OCI-M1 (cell line): ENCODE measurements at regions not wholly inside any gene's neighbourhood (a gene's known extent, or its start where the extent isn't known, plus 50 kb on each side); places are given as distances from the start of the nearest gene placed in this dataset.
A peak's percentile ranks its signal among the peaks of the same experiment; 100 is the strongest.

ENCODE experiments used
- DNase-seq: peaks from one replicate; lab custom pipeline; 2025; lab: John Stamatoyannopoulos, UW

DNA sequence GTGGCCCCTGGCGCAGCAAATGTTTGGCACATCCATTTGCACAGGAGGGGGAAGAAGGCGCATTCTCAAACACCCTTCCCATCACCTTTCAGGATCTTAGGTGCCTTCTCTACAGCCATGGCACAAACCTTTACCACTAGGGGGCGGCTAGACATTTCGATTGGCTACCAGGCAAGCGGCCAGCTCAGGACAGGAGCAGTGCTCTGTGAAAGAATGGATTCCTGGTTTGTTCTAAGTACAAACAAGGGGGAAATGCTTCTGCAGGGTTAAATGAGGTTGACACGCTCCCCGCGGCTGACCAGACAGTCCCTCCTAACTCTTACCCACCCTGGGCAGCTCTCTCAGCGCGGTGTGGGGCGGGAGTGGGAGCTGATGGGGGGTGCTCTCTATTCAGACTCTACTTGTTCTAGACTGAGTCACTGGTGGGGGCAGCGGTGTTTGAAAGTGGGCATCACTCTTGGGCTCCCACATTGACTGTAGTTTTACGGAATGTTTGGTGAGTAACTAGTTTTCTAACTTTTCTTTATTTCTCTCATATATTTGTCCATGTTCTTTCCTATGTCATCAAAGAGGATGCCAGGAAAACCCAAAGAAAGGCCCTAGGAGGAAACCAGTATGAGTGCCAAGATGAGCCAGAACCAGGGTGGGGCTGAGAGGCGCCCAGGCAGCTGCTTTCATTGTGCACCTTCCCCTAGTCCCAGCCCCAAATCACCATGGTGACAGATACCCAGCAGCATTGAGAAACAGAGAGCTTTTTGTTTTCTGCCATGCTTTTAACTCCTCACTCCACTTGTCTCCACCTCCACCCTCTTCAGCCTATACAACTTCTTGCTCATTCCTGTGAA, 61.4 kb upstream of the GPR158 start:
- peak; percentile 85 for DNase-seq

DNA sequence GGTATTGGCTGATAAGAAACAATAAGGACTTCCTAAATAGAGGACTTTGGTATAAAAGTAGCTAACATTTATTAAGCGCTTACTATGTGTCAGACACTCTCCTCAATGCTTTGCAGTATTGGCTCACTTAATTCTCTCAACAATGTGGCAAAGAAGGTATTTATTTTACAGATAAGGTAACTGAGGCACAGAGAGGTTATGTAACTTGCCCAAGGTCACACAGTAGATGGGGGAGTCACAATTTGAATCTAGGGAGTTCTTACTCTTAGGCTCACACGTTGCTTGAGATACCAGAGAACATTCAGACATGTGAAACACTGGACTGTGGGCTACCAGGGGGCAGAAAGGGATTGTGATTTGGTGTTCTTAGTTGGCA, 60.8 kb upstream of the GPR158 start:
- DNase-seq: no peak

DNA sequence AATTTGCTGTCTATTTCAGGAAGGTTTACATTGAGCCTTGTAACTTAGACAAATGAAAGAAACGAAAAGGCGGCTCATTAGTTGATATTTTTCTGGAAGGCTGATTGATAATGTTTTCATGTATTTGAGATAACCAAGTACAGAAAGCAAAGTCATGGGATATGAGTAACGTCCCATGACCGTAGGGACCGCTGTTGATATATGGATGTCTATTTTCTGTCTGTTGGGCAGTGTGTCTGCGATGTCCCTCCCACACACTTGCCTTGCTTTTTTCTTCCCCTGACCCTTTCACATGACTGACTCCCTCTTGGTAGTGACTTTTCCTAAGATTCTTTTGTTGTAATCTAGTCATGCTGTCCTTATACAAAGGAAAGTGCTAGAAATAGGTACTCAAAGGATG, 57.0 kb upstream of the GPR158 start:
- peak; percentile 30 for DNase-seq

DNA sequence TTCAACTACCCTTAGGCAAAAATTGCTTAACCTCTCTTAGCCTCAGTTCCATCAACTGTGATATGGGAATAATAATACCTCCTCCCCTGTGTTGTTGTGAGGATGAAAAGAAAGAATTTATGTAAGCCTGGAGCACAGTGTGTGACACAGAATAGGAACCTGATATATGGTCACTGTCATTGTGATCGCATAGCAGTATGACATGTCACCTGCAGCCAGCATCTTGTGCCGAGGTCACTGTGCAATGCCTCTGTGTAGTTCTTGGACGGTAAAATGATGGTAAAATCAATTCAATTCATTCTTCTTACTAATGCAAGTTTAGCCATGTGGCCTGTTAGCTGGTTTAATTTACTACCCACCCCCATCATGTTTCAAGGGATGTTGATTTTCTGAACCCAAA, 54.6 kb upstream of the GPR158 start:
- no peak for DNase-seq
